ENCODE measurements at regions not wholly inside any gene's neighbourhood (a gene's known extent, or its start where the extent isn't known, plus 50 kb on each side); places are given as distances from the start of the nearest gene placed in this dataset.

GRCh38 chr12:19958389-19958788 lies 409.9 kb upstream of the PDE3A start:
- Histone ChIP-seq H3K23ac (ENCODE audit: low read depth, low read length) (no peak overlapping the region), H4K8ac (ENCODE audit: low read depth in 2 of 2, low read length in 2 of 2) (no peak overlapping the region), H3K4me1 (ENCODE audit: control insufficient read depth, insufficient read depth, low read length) (no peaks in the 10 kb centered on the region), H3K4ac (ENCODE audit: low read depth, low read length) (no peak overlapping the region), H3K9me1 (ENCODE audit: insufficient read depth, low read length) (no peaks in the 10 kb centered on the region), H2AK5ac (ENCODE audit: low read depth, low read length) (no peak overlapping the region), H2BK120ac (ENCODE audit: low read depth, low read length) (no peak overlapping the region), H3K4me2 (ENCODE audit: low read depth, low read length) (no peak overlapping the region), H3K4me3 (ENCODE audit: insufficient read depth, low read depth, low read length) (no peak overlapping the region), H3K79me1 (ENCODE audit: low read depth in 1 of 2, low read length in 2 of 2) (no peaks in the 10 kb centered on the region), H3K56ac (ENCODE audit: extremely low read depth, insufficient read depth, low read length) (no peak overlapping the region), H2BK5ac (ENCODE audit: low read depth, low read length, poor library complexity, severe bottlenecking) (no peak overlapping the region), H3K9me3 (ENCODE audit: control insufficient read depth, insufficient read depth, low read length) (no peaks in the 10 kb centered on the region), H2AK9ac (replicated peaks; ENCODE audit: low read depth, low read length, poor library complexity) (no peak overlapping the region), H2BK20ac (ENCODE audit: low read depth, low read length) (no peak overlapping the region), H3K14ac (replicated peaks; ENCODE audit: low read depth, low read length) (no peak overlapping the region), H3K27me3 (ENCODE audit: control insufficient read depth, insufficient read depth, low read length) (no peaks in the 10 kb centered on the region), H2AFZ (replicated peaks; ENCODE audit: low read length, poor library complexity) (no peak overlapping the region), H4K5ac (ENCODE audit: low read depth, low read length) (no peak overlapping the region), H4K91ac (ENCODE audit: insufficient read depth, low read depth, low read length) (no peak overlapping the region), H3K36me3 (ENCODE audit: control insufficient read depth, insufficient read depth, low read length) (no peaks in the 10 kb centered on the region), H3K9ac (ENCODE audit: low read depth, low read length) (no peak overlapping the region), H3K27ac (ENCODE audit: insufficient read depth, low read length) (no peak overlapping the region), H3K18ac (ENCODE audit: low read depth, low read length) (no peak overlapping the region), H2BK15ac (ENCODE audit: low read depth, low read length) (no peak overlapping the region), H4K20me1 (ENCODE audit: insufficient read depth, low read length) (no peaks in the 10 kb centered on the region)
- WGBS, 2 experiments (ENCODE audit: extremely low coverage in 2 of 2, insufficient read length in 1 of 2) = no CpG with 5 or more reads among the region's 1 CpG
- ChIA-PET POLR2A (ENCODE audit: unreplicated experiment) (no interaction called here), CTCF (no interaction called here)
- TF ChIP-seq RCOR1 (IDR thresholded peaks at IDR 0.05; ENCODE audit: insufficient replicate concordance, low read length) = no peak
- TF ChIP-seq MXI1 (IDR thresholded peaks at IDR 0.05; ENCODE audit: borderline replicate concordance, low read depth, low read length) = no peak
- TF ChIP-seq MAFK (IDR thresholded peaks at IDR 0.05; ENCODE audit: low read depth, low read length) = no peak
- no peak for TF ChIP-seq FOS (IDR thresholded peaks at IDR 0.05; ENCODE audit: low read depth, low read length)
- TF ChIP-seq, protein P1, sequence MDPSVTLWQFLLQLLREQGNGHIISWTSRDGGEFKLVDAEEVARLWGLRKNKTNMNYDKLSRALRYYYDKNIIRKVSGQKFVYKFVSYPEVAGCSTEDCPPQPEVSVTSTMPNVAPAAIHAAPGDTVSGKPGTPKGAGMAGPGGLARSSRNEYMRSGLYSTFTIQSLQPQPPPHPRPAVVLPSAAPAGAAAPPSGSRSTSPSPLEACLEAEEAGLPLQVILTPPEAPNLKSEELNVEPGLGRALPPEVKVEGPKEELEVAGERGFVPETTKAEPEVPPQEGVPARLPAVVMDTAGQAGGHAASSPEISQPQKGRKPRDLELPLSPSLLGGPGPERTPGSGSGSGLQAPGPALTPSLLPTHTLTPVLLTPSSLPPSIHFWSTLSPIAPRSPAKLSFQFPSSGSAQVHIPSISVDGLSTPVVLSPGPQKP (IDR thresholded peaks at IDR 0.05; ENCODE audit: borderline replicate concordance, low read depth, low read length) = no peak
- no peak for TF ChIP-seq SMC3 (IDR thresholded peaks at IDR 0.05; ENCODE audit: low read depth, low read length)
- TF ChIP-seq RAD21 (IDR thresholded peaks at IDR 0.05; ENCODE audit: low read length) = no peak
- TF ChIP-seq CHD1 (IDR thresholded peaks at IDR 0.05; ENCODE audit: low read depth, low read length) = no peak
- TF ChIP-seq POLR2A (IDR thresholded peaks at IDR 0.05; ENCODE audit: low read depth, low read length) = no peak
- TF ChIP-seq MAZ (IDR thresholded peaks at IDR 0.05; ENCODE audit: borderline replicate concordance, low read depth, low read length) = no peak
- no peak for TF ChIP-seq RFX5 (IDR thresholded peaks at IDR 0.05; ENCODE audit: low read depth, low read length)
- no peak for TF ChIP-seq CTCF (conservative IDR thresholded peaks at IDR 0.05; ENCODE audit: low read depth, low read length)
- TF ChIP-seq, protein P2, sequence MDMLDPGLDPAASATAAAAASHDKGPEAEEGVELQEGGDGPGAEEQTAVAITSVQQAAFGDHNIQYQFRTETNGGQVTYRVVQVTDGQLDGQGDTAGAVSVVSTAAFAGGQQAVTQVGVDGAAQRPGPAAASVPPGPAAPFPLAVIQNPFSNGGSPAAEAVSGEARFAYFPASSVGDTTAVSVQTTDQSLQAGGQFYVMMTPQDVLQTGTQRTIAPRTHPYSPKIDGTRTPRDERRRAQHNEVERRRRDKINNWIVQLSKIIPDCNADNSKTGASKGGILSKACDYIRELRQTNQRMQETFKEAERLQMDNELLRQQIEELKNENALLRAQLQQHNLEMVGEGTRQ (IDR thresholded peaks at IDR 0.05; ENCODE audit: low read depth, low read length) = no peak
- TF ChIP-seq NFE2L2 (IDR thresholded peaks at IDR 0.05; ENCODE audit: low read depth, low read length) = no peak
- intact Hi-C loops (cut with micrococcal nuclease) = no loop called here
- dilution Hi-C loops (cut with HindIII; ENCODE audit: low sequenced_read_pairs, unreplicated experiment) = no loop called here
- DNase-seq = no peak
- no peak for ATAC-seq (ENCODE audit: low read depth)
- no TSS peak for BruUV-seq (replicated peaks)
- in situ Hi-C loops (cut with MboI; ENCODE audit: low sequenced_read_pairs) = no loop called here
